Liver (tissue), 8 donors: ENCODE measurements at regions not wholly inside any gene's neighbourhood (a gene's known extent, or its start where the extent isn't known, plus 50 kb on each side); places are given as distances from the start of the nearest gene placed in this dataset.

Source experiments
- DNase-seq: peaks from one replicate; pipeline ENCODE4 v3.0.0-alpha.2; 2017; ENCODE audit warnings: low spot score
- H3K27ac ChIP-seq, 2 donors: one replicate each; pipeline ENCODE4 v1.7.0; 2013; ENCODE audit warnings: inconsistent platforms in 2 of 2, low read length in 2 of 2, control low read depth in 1 of 2, low read depth in 1 of 2, mild to moderate bottlenecking in 1 of 2
- H3K27me3 ChIP-seq, 4 donors: one replicate each; pipeline versions ENCODE4 v1.6.1 to v1.7.0; 2013; ENCODE audit warnings: low read length in 3 of 4, inconsistent platforms in 1 of 4, mild to moderate bottlenecking in 1 of 4, moderate library complexity in 1 of 4; ENCODE audit not compliant: control insufficient read depth in 4 of 4, insufficient read depth in 4 of 4
- H3K36me3 ChIP-seq, 4 donors: one replicate each; pipeline versions ENCODE4 v1.6.1 to v1.7.0; 2013; ENCODE audit warnings: low read length in 3 of 4, mild to moderate bottlenecking in 3 of 4, low read depth in 1 of 4, moderate library complexity in 1 of 4; ENCODE audit not compliant: control insufficient read depth in 4 of 4, insufficient read depth in 3 of 4
- H3K4me1 ChIP-seq, 4 donors: one replicate each; pipeline versions ENCODE4 v1.6.1 to v1.7.0; 2013; ENCODE audit warnings: low read length in 3 of 4, mild to moderate bottlenecking in 3 of 4, moderate library complexity in 1 of 4; ENCODE audit not compliant: control insufficient read depth in 4 of 4, insufficient read depth in 4 of 4
- H3K4me3 ChIP-seq, 3 donors: one replicate each; pipeline versions ENCODE4 v1.6.1 to v1.7.0; 2013; ENCODE audit warnings: low read length in 3 of 3, control low read depth in 1 of 3, low read depth in 1 of 3, mild to moderate bottlenecking in 1 of 3
- H3K9ac ChIP-seq, 2 donors: one replicate each; pipeline ENCODE4 v1.7.0; 2013; ENCODE audit warnings: low read length in 2 of 2, mild to moderate bottlenecking in 2 of 2, moderate library complexity in 2 of 2, control low read depth in 1 of 2, low read depth in 1 of 2
- H3K9me3 ChIP-seq, 4 donors: one replicate each; pipeline versions ENCODE4 v1.6.1 to v1.7.0; 2013; ENCODE audit warnings: low read length in 3 of 4; ENCODE audit not compliant: control insufficient read depth in 4 of 4
- ATF3 ChIP-seq: IDR thresholded peaks from 2 replicates; pipeline ENCODE4 v1.6.1; 2016; ENCODE audit warnings: antibody characterized with exemption
- CTCF ChIP-seq: fragments of 150-350 bp; IDR thresholded peaks from 2 replicates; pipeline ENCODE4 v1.5.1; 2017; ENCODE audit warnings: improper control_type of control experiment, low read depth, low read length; ENCODE audit not compliant: missing input control
- EGR1 ChIP-seq, 2 donors: IDR thresholded peaks; 2 replicates each; pipeline ENCODE4 v1.6.1; 2016 to 2018; ENCODE audit warnings: antibody characterized with exemption in 2 of 2, low read depth in 2 of 2
- FOXA1 ChIP-seq: IDR thresholded peaks from 2 replicates; pipeline ENCODE4 v1.6.1; 2016; ENCODE audit warnings: antibody characterized with exemption
- FOXA2 ChIP-seq: IDR thresholded peaks from 2 replicates; pipeline ENCODE4 v1.6.1; 2016; ENCODE audit warnings: antibody characterized with exemption
- GABPA ChIP-seq, 2 donors: IDR thresholded peaks in 1 of 2; conservative IDR thresholded peaks in 1 of 2; 2 replicates each; pipeline ENCODE4 v1.6.1; 2016; ENCODE audit warnings: antibody characterized with exemption in 2 of 2, mild to moderate bottlenecking in 1 of 2, moderate library complexity in 1 of 2
- HNF4A ChIP-seq, 2 donors: conservative IDR thresholded peaks; 2 replicates each; pipeline ENCODE4 v1.6.1; 2016; ENCODE audit warnings: antibody characterized with exemption in 2 of 2, mild to moderate bottlenecking in 2 of 2
- HNF4G ChIP-seq: IDR thresholded peaks from 2 replicates; pipeline ENCODE4 v1.6.1; 2016; ENCODE audit warnings: antibody characterized with exemption
- JUND ChIP-seq, 2 donors: IDR thresholded peaks; 2 replicates each; pipeline ENCODE4 v1.6.1; 2016; ENCODE audit warnings: antibody characterized with exemption in 2 of 2
- MAX ChIP-seq: IDR thresholded peaks from 2 replicates; pipeline ENCODE4 v1.6.1; 2016; ENCODE audit warnings: antibody characterized with exemption
- NR2F2 ChIP-seq: IDR thresholded peaks from 2 replicates; pipeline ENCODE4 v1.6.1; 2016; ENCODE audit warnings: antibody characterized with exemption
- RAD21 ChIP-seq, 2 donors: IDR thresholded peaks; 2 replicates each; pipeline ENCODE4 v1.6.1; 2016; ENCODE audit warnings: antibody characterized with exemption in 2 of 2, mild to moderate bottlenecking in 2 of 2
- REST ChIP-seq: IDR thresholded peaks from 2 replicates; pipeline ENCODE4 v1.6.1; 2016; ENCODE audit warnings: antibody characterized with exemption, mild to moderate bottlenecking
- RXRA ChIP-seq, 2 donors: IDR thresholded peaks; 2 replicates each; pipeline ENCODE4 v1.6.1; 2017 to 2018; ENCODE audit warnings: antibody characterized with exemption in 2 of 2, mild to moderate bottlenecking in 1 of 2
- TAF1 ChIP-seq: conservative IDR thresholded peaks from 2 replicates; pipeline ENCODE4 v1.6.1; 2016; ENCODE audit warnings: antibody characterized with exemption, mild to moderate bottlenecking
- YY1 ChIP-seq: IDR thresholded peaks from 2 replicates; pipeline ENCODE4 v1.6.1; 2016; ENCODE audit warnings: antibody characterized with exemption, mild to moderate bottlenecking
- ZBTB33 ChIP-seq: IDR thresholded peaks from 2 replicates; pipeline ENCODE4 v1.6.1; 2016; ENCODE audit warnings: antibody characterized with exemption
- WGBS: extraction: QIAGEN DNeasy Blood & Tissue Kit; methylation state at CpG from one replicate; pipeline ENCODE4 v1.1.7; 2013; 5-methylcytosine and 5-hydroxymethylcytosine counted together
- donor health status: healthy.
- donor health status: healthy.
- donor health status: healthy.
- donor health status: healthy.
- donor health status: healthy.

GRCh38 chr19:30783212-30783611, 411.0 kb downstream of the ZNF536 start:
- Histone ChIP-seq H3K27me3 (peaks cover 0 to 4% (median 2%) of the 10 kb centered on the region in 4 donors), H3K4me3 (no peak overlapping the region), H3K9ac (no peak overlapping the region), H3K27ac (no peak overlapping the region), H3K36me3 (no peaks in the 10 kb centered on the region), H3K9me3 (no peaks in the 10 kb centered on the region), H3K4me1 (no peaks in the 10 kb centered on the region)
- 71% methylated on average over 3 of the region's 3 CpGs for WGBS
- TF ChIP-seq RXRA (IDR thresholded peaks at IDR 0.05): no peak
- TF ChIP-seq TAF1: no peak
- TF ChIP-seq RAD21 (IDR thresholded peaks at IDR 0.05): no peak
- no peak for TF ChIP-seq FOXA1
- no peak for TF ChIP-seq JUND (IDR thresholded peaks at IDR 0.05)
- TF ChIP-seq GABPA (IDR thresholded peaks at IDR 0.05 in 1 of 2, conservative IDR thresholded peaks at IDR 0.05 in 1 of 2): no peak
- TF ChIP-seq CTCF: no peak
- no peak for TF ChIP-seq HNF4G
- TF ChIP-seq HNF4A (conservative IDR thresholded peaks at IDR 0.05): no peak
- TF ChIP-seq EGR1 (IDR thresholded peaks at IDR 0.05; ENCODE audit: low read depth in 2 of 2): no peak
- no peak for TF ChIP-seq YY1
- no peak for TF ChIP-seq NR2F2
- TF ChIP-seq ATF3: no peak
- no peak for DNase-seq

GRCh38 chr19:30781519-30781918, 409.3 kb downstream of the ZNF536 start:
- H3K27ac ChIP-seq: no peak overlapping the region
- 78% methylated on average over 10 of the region's 10 CpGs for WGBS
- DNase-seq: no peak
- no peak for TF ChIP-seq RXRA (IDR thresholded peaks at IDR 0.05)
- TF ChIP-seq REST: no peak
- no peak for TF ChIP-seq MAX
- TF ChIP-seq JUND (IDR thresholded peaks at IDR 0.05): no peak
- TF ChIP-seq ZBTB33: no peak
- no peak for TF ChIP-seq YY1
- TF ChIP-seq FOXA2: no peak
- TF ChIP-seq ATF3: no peak
- no peak for TF ChIP-seq NR2F2
- TF ChIP-seq RAD21 (IDR thresholded peaks at IDR 0.05): no peak
- TF ChIP-seq FOXA1: no peak
- no peak for TF ChIP-seq CTCF
- H3K27me3 ChIP-seq: peaks cover 0 to 4% (median 2%) of the 10 kb centered on the region in 4 donors
- no peak overlapping the region for H3K4me3 ChIP-seq
- no peaks in the 10 kb centered on the region for H3K9me3 ChIP-seq
- no peaks in the 10 kb centered on the region for H3K36me3 ChIP-seq
- H3K9ac ChIP-seq: no peak overlapping the region
- no peaks in the 10 kb centered on the region for H3K4me1 ChIP-seq
